ENCODE measurements at regions not wholly inside any gene's neighbourhood (a gene's known extent, or its start where the extent isn't known, plus 50 kb on each side); places are given as distances from the start of the nearest gene placed in this dataset.

DNA sequence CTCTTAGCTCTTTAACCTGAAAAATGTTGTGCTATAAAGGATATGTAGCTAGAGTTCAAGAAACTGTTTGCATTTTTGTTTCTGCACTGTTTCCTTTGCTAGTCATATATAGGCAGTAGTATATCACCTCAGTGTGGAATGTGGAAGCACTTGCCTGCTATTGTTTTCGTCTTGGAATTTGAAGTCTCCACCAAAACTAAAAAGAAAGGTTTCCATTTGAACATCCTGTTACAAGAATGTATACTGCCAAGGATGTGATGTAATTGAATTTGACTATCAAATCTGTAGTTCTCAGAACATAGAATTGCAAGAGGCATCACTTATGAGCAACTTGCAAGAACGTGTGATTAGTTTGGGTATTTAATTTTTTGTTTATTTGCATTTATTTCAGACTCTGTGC, 51.1 kb upstream of the MEOX2 start:
- TF ChIP-seq CTCF (IDR thresholded peaks at IDR 0.05) (no peak), POLR2A (IDR thresholded peaks at IDR 0.05) (no peak)
